ENCODE measurements at regions not wholly inside any gene's neighbourhood (a gene's known extent, or its start where the extent isn't known, plus 50 kb on each side); places are given as distances from the start of the nearest gene placed in this dataset.

DNA sequence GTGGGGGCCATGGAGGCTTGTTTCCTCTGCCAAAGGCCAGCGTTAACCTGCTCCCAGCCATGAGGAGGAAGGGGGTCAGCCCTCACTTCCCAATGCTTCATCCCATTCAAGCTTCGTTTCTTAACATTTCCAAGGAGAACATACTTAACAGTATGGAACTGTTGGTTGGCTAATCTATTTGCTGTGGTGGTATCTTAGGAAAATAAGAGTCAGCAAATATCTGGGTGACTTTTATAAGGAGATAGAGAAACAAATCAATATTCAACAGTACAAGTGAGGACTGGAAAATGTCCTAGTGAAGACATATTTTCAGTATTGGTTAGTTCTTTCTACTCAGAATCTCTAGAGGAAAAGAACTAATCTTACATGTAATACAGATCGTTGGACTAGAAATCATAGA lies 223.8 kb upstream of the ARRDC4 start:
- Histone ChIP-seq H3K36me3 (ENCODE audit: insufficient read depth, low read length) (no peaks in the 10 kb centered on the region), H3K27ac (ENCODE audit: low read depth, low read length) (no peak overlapping the region), H3K4me3 (ENCODE audit: low read length) (no peak overlapping the region), H3K9me3 (ENCODE audit: insufficient read depth, low read depth, low read length) (no peaks in the 10 kb centered on the region), H3K27me3 (ENCODE audit: insufficient read depth, low read length) (no peaks in the 10 kb centered on the region), H3K4me1 (ENCODE audit: insufficient read depth, low read length) (no peaks in the 10 kb centered on the region), H3K9ac (ENCODE audit: low read depth, low read length) (no peak overlapping the region)
- 91% methylated on average over 1 of the region's 3 CpGs for WGBS

DNA sequence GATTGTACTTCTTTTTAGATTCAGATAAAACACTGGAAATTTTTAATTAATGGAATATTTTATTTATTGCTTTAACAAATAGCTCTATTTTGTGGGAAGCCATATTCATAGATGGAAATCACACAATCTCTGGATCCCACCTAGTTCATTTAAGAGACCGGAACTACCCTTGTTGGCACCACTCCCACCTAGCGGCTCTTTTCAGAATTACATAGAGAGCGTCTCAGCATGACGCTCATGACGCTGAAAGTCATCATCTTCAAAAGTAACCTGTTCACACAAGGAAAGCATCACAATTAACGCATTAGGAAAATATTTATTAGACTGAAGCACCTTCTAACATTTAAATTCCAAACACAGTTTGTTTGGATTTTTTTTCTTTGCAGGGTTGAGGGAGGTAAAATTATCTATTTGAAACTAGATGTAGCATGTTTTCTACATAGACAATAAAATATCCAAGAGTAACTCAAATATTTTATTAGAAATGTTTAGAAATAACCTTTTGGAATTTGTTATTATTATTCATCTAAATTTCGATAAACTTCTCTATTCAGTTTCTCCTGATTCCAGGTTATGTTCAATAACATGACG lies 214.9 kb upstream of the ARRDC4 start:
- 63% methylated on average over 8 of the region's 8 CpGs for WGBS
- H3K4me3 ChIP-seq (ENCODE audit: low read length) = no peak overlapping the region
- H3K4me1 ChIP-seq (ENCODE audit: insufficient read depth, low read length) = no peaks in the 10 kb centered on the region
- H3K9me3 ChIP-seq (ENCODE audit: insufficient read depth, low read depth, low read length) = no peaks in the 10 kb centered on the region
- H3K36me3 ChIP-seq (ENCODE audit: insufficient read depth, low read length) = no peaks in the 10 kb centered on the region
- no peak overlapping the region for H3K27ac ChIP-seq (ENCODE audit: low read depth, low read length)
- H3K27me3 ChIP-seq (ENCODE audit: insufficient read depth, low read length) = no peaks in the 10 kb centered on the region
- no peak overlapping the region for H3K9ac ChIP-seq (ENCODE audit: low read depth, low read length)

DNA sequence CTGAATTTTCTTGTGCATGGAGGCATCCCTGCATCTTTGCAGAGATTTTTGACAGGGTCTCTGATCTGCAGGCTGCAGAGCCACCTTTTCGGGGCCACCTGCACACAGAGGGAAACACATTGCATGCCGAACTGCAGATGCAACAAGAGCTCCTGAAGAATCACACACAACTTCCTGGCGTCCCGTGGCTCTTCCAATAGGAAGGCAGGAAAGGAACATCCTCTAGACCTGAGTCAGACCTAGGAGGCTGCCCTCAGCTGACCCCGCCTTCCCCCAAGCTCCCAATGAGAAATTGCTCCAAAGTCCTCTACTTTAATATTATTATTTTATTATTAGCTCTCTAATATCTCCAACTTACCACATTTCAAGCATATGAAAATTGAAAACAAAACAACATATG lies 213.2 kb upstream of the ARRDC4 start:
- Histone ChIP-seq H3K4me3 (ENCODE audit: low read length) (no peak overlapping the region), H3K9me3 (ENCODE audit: insufficient read depth, low read depth, low read length) (no peaks in the 10 kb centered on the region), H3K4me1 (ENCODE audit: insufficient read depth, low read length) (no peaks in the 10 kb centered on the region), H3K9ac (ENCODE audit: low read depth, low read length) (no peak overlapping the region), H3K27ac (ENCODE audit: low read depth, low read length) (no peak overlapping the region), H3K27me3 (ENCODE audit: insufficient read depth, low read length) (no peaks in the 10 kb centered on the region), H3K36me3 (ENCODE audit: insufficient read depth, low read length) (no peaks in the 10 kb centered on the region)
- 88% methylated on average over 5 of the region's 5 CpGs for WGBS

DNA sequence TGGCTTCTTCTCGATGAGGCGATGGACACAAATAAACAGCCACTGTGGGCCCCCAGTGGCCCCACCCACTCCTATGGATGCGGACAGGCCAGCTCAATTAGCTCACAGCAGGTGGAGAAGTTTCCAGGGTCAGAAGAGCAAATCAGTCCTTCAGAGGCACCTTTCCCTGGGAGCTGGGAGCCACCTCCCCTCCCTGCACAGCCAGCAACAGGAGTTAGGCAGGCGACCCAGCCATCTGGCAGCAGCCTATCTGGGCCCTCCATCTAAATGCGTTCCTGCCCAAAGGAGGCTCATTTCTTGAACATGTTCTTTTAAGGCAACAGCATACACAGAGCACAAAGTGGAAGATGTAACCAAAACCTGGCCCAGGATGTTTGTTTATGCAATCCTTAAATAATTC lies 211.9 kb upstream of the ARRDC4 start:
- H3K27me3 ChIP-seq (ENCODE audit: insufficient read depth, low read length) = no peaks in the 10 kb centered on the region
- 82% methylated on average over 5 of the region's 5 CpGs for whole genome bisulfite sequencing

DNA sequence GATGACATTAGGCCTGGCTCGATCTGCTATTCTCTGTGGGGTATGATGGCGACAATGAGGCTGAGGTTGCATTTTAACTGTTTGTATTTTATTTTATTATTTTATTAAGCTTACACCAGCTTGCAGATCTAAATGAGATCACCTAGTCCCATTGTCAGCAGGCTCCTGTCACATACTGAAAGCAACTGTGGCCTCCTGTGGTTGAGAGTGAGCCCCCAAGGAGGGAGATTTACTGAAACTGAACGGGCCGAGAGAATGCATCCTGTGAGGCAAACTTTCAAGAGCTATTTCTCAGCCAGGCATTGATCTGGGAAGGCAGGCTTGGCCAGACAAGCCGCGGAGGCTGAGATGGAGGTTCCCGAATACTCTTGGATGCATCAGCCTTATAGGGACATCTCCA lies 210.4 kb upstream of the ARRDC4 start:
- Histone ChIP-seq H3K36me3 (ENCODE audit: insufficient read depth, low read length) (no peaks in the 10 kb centered on the region), H3K27ac (ENCODE audit: low read depth, low read length) (no peak overlapping the region), H3K27me3 (ENCODE audit: insufficient read depth, low read length) (no peaks in the 10 kb centered on the region), H3K9ac (ENCODE audit: low read depth, low read length) (no peak overlapping the region), H3K9me3 (ENCODE audit: insufficient read depth, low read depth, low read length) (no peaks in the 10 kb centered on the region), H3K4me1 (ENCODE audit: insufficient read depth, low read length) (no peaks in the 10 kb centered on the region), H3K4me3 (ENCODE audit: low read length) (no peak overlapping the region)
- 72% methylated on average over 7 of the region's 7 CpGs for WGBS

More for the DNA sequence above, 211.9 kb upstream of the ARRDC4 start:
- Histone ChIP-seq H3K9me3 (ENCODE audit: insufficient read depth, low read depth, low read length) (no peaks in the 10 kb centered on the region), H3K27ac (ENCODE audit: low read depth, low read length) (no peak overlapping the region), H3K9ac (ENCODE audit: low read depth, low read length) (no peak overlapping the region), H3K36me3 (ENCODE audit: insufficient read depth, low read length) (no peaks in the 10 kb centered on the region), H3K4me3 (ENCODE audit: low read length) (no peak overlapping the region), H3K4me1 (ENCODE audit: insufficient read depth, low read length) (no peaks in the 10 kb centered on the region)

DNA sequence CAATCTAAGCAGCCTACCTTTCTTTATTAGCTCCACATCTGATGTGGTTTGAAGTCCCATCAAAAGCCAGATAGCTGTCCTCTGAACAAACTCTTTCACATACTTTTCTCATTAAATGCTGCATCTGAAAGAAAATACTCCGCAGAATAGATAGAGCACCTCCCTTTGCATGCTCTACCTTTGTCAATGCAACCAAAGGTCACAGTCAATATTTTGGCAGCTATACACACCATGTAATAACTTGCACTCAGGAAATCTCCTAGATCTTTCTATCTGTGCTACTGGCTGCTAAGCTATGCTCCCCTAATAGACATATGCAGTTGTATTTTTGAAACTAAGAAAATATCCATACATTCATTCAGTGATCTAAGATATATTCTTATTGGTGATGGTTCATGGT lies 204.8 kb upstream of the ARRDC4 start:
- Histone ChIP-seq H3K27me3 (ENCODE audit: insufficient read depth, low read length) (no peaks in the 10 kb centered on the region), H3K9ac (ENCODE audit: low read depth, low read length) (no peak overlapping the region), H3K27ac (ENCODE audit: low read depth, low read length) (no peak overlapping the region), H3K36me3 (ENCODE audit: insufficient read depth, low read length) (no peaks in the 10 kb centered on the region), H3K4me1 (ENCODE audit: insufficient read depth, low read length) (peaks cover 4% of the 10 kb centered on the region; the same call in 1 of the 2 replicates), H3K4me3 (ENCODE audit: low read length) (no peak overlapping the region), H3K9me3 (ENCODE audit: insufficient read depth, low read depth, low read length) (no peaks in the 10 kb centered on the region)
- WGBS = 94% methylated on average over 1 of the region's 1 CpG

DNA sequence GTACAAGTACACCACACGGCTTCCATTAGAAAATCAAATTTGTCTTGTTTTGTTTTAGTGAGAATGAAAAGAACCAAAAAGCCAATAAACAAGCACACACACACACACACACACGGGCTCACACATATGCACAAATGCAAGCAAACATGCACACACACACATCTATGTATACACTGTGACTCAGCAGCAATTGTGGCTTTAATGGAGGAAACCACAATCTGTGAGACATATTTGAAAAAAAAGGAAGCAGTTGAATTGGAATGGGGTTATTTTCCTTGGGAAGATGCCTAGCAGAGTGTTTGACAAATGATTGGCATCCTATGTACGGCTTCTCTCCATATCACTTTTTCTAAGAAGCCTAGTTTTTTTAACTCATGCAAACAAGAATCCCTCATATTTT lies 201.1 kb upstream of the ARRDC4 start:
- Histone ChIP-seq H3K4me3 (ENCODE audit: low read length) (no peak overlapping the region), H3K4me1 (ENCODE audit: insufficient read depth, low read length) (peaks cover 4% of the 10 kb centered on the region; the same call in 1 of the 2 replicates), H3K27me3 (ENCODE audit: insufficient read depth, low read length) (no peaks in the 10 kb centered on the region), H3K36me3 (ENCODE audit: insufficient read depth, low read length) (no peaks in the 10 kb centered on the region), H3K27ac (ENCODE audit: low read depth, low read length) (no peak overlapping the region), H3K9me3 (ENCODE audit: insufficient read depth, low read depth, low read length) (no peaks in the 10 kb centered on the region), H3K9ac (ENCODE audit: low read depth, low read length) (no peak overlapping the region)
- 71% methylated on average over 2 of the region's 3 CpGs for WGBS

DNA sequence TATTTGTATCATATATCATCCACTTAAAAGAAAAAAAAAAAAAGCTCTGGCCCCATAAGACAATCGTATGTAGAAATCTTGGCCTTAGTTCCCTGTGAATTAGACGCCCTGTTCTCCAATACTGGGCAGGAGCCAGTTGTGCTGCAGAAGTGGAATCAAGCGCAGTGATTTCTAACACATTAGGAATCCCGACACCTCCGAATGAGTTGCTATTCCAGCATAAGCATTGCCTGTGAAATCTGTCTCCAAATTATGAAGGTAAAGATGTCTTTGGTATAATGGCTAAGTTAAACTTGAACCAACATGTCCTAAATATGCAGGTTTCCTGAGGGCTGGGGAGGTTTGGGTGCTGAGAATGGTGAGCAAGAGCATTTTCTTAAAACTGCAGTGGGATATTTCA lies 199.4 kb upstream of the ARRDC4 start:
- H3K9ac ChIP-seq (ENCODE audit: low read depth, low read length) = no peak overlapping the region
- H3K27ac ChIP-seq (ENCODE audit: low read depth, low read length) = no peak overlapping the region
- WGBS = 95% methylated on average over 5 of the region's 5 CpGs
- no peak overlapping the region for H3K4me3 ChIP-seq (ENCODE audit: low read length)
- no peaks in the 10 kb centered on the region for H3K27me3 ChIP-seq (ENCODE audit: insufficient read depth, low read length)
- H3K36me3 ChIP-seq (ENCODE audit: insufficient read depth, low read length) = no peaks in the 10 kb centered on the region
- H3K9me3 ChIP-seq (ENCODE audit: insufficient read depth, low read depth, low read length) = no peaks in the 10 kb centered on the region
- peaks cover 4% of the 10 kb centered on the region; the same call in 1 of the 2 replicates for H3K4me1 ChIP-seq (ENCODE audit: insufficient read depth, low read length)

DNA sequence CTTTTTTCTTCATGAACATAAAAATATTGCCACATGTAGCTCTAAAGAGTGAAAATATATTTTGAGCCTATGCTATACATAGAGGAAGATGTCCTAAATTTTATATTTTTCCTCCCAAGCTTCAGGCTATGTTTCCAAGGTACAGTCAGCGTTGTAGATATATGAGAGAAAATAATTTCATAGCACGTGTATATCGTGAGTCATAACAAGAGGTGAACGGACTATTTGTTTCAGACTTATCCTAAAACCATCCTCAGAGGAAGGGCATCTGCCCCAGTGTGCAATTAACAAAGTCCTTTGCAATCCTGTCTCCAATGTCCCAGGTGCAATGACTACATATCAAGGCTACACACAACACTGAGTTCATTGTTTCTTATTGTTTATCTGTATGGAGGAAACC lies 177.3 kb upstream of the ARRDC4 start:
- Histone ChIP-seq H3K4me3 (ENCODE audit: low read length) (no peak overlapping the region), H3K27me3 (ENCODE audit: insufficient read depth, low read length) (no peaks in the 10 kb centered on the region), H3K27ac (ENCODE audit: low read depth, low read length) (no peak overlapping the region), H3K9me3 (ENCODE audit: insufficient read depth, low read depth, low read length) (no peaks in the 10 kb centered on the region), H3K4me1 (ENCODE audit: insufficient read depth, low read length) (no peaks in the 10 kb centered on the region), H3K9ac (ENCODE audit: low read depth, low read length) (no peak overlapping the region), H3K36me3 (ENCODE audit: insufficient read depth, low read length) (no peaks in the 10 kb centered on the region)
- WGBS = 93% methylated on average over 3 of the region's 4 CpGs

DNA sequence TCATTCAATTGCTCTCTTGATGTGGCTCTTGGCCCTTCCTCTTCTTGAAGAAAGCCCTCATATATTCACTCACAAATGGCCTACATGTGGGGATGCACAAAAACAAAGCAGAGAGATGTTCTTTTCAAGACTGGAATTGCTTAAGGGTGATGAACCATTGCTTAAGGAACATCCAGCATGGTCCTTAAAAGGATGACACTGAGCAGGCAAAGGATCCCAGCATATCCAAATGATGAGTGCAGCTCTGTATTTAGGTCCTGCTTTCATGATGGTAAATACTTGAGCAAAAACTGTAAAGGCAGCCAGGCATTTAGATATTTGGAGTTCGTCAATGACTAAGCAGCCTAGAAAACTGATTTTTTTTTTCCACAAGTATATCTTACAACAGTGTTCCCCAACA lies 173.8 kb upstream of the ARRDC4 start:
- no CpG with 5 or more reads among the region's 1 CpG for WGBS
- H3K9ac ChIP-seq (ENCODE audit: low read depth, low read length) = no peak overlapping the region
- H3K27ac ChIP-seq (ENCODE audit: low read depth, low read length) = no peak overlapping the region
- no peaks in the 10 kb centered on the region for H3K36me3 ChIP-seq (ENCODE audit: insufficient read depth, low read length)
- no peaks in the 10 kb centered on the region for H3K9me3 ChIP-seq (ENCODE audit: insufficient read depth, low read depth, low read length)
- no peaks in the 10 kb centered on the region for H3K27me3 ChIP-seq (ENCODE audit: insufficient read depth, low read length)
- H3K4me1 ChIP-seq (ENCODE audit: insufficient read depth, low read length) = no peaks in the 10 kb centered on the region
- H3K4me3 ChIP-seq (ENCODE audit: low read length) = no peak overlapping the region

DNA sequence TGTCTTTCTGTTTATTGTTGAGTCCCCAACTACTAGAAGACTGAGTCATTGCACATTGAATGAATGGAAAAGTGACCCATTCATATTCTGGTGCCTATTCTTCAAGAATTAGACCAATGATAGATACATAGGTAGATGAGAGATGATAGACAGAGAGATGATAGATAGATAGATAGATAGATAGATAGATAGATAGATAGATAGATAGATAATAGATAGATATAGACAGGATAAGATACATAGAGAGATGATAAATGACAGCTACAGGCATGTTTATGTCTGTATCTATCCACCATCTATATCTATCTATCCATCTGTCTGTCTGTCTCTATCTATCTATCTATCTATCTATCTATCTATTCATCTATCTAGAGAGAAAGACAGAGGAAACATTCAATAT lies 170.3 kb upstream of the ARRDC4 start:
- H3K9me3 ChIP-seq (ENCODE audit: insufficient read depth, low read depth, low read length) = no peaks in the 10 kb centered on the region
- no peak overlapping the region for H3K9ac ChIP-seq (ENCODE audit: low read depth, low read length)
- no peaks in the 10 kb centered on the region for H3K27me3 ChIP-seq (ENCODE audit: insufficient read depth, low read length)
- H3K27ac ChIP-seq (ENCODE audit: low read depth, low read length) = no peak overlapping the region
- H3K36me3 ChIP-seq (ENCODE audit: insufficient read depth, low read length) = no peaks in the 10 kb centered on the region
- H3K4me1 ChIP-seq (ENCODE audit: insufficient read depth, low read length) = no peaks in the 10 kb centered on the region
- no peak overlapping the region for H3K4me3 ChIP-seq (ENCODE audit: low read length)

Measured in HUES64 (cell line).